GM12864 (cell line): ENCODE measurements at regions not wholly inside any gene's neighbourhood (a gene's known extent, or its start where the extent isn't known, plus 50 kb on each side); places are given as distances from the start of the nearest gene placed in this dataset.

Source experiments
- DNase-seq: peaks from one replicate; pipeline ENCODE4 v3.0.0-alpha.2; 2011; ENCODE audit warnings: low read depth
- H3K4me3 ChIP-seq: 2 replicates; pipeline ENCODE4 v1.5.1; 2011; ENCODE audit warnings: mild to moderate bottlenecking, low read depth, low read length, control low read depth
- CTCF ChIP-seq: IDR thresholded peaks from 2 replicates; pipeline ENCODE4 v1.5.1; 2011; ENCODE audit warnings: low read depth, mild to moderate bottlenecking, moderate library complexity, low read length, control low read depth, inconsistent platforms; ENCODE audit errors: missing control alignments

- H3K4me3 ChIP-seq, result no peak overlapping the region
- DNase-seq, result no peak
These were observed 56.5 kb upstream of the BLID start for GRCh38 chr11:122172352-122173073.

GRCh38 chr11:122170815-122171475 is 54.9 kb upstream of the BLID start:
- no peak overlapping the region for H3K4me3 ChIP-seq
- TF ChIP-seq CTCF, result no peak
- no peak for DNase-seq

More at GRCh38 chr11:122172352-122173073, 56.5 kb upstream of the BLID start:
- TF ChIP-seq CTCF, result no peak

GRCh38 chr11:122168218-122168617 is 52.2 kb upstream of the BLID start:
- no peak for TF ChIP-seq CTCF
- no peak for DNase-seq
- H3K4me3 ChIP-seq, result no peak overlapping the region

- TF ChIP-seq CTCF, result no peak
- no peak overlapping the region for H3K4me3 ChIP-seq
- no peak for DNase-seq
These were observed 51.1 kb upstream of the BLID start for GRCh38 chr11:122167100-122167499.

- no peak for TF ChIP-seq CTCF
- no peak overlapping the region for H3K4me3 ChIP-seq
These were observed 49.8 kb upstream of the BLID start for GRCh38 chr11:122165607-122166371.

More at GRCh38 chr11:122165607-122166371, 49.8 kb upstream of the BLID start:
- no peak for DNase-seq
